PFSK-1 (cell line): ENCODE measurements at regions not wholly inside any gene's neighbourhood (a gene's known extent, or its start where the extent isn't known, plus 50 kb on each side); places are given as distances from the start of the nearest gene placed in this dataset.

Source experiments
- FOXP2 ChIP-seq: optimal IDR thresholded peaks from 2 replicates; pipeline ENCODE3; 2011; ENCODE audit warnings: borderline replicate concordance, control low read depth, inconsistent platforms; ENCODE audit not compliant: insufficient read depth; ENCODE audit errors: extremely low read length, extremely low read depth
- POLR2AphosphoS5 ChIP-seq: IDR thresholded peaks from 2 replicates; pipeline ENCODE4 v1.6.1; 2012; ENCODE audit warnings: low read depth, mild to moderate bottlenecking, control low read depth, low read length, moderate library complexity
- REST ChIP-seq, 2 experiments: IDR thresholded peaks; 2 replicates each; pipeline versions ENCODE4 v1.6.1 to v1.8.0; 2011 to 2012; ENCODE audit warnings: low read depth in 2 of 2, low read length in 2 of 2, control low read depth in 1 of 2, inconsistent platforms in 1 of 2, mild to moderate bottlenecking in 1 of 2, moderate library complexity in 1 of 2; ENCODE audit not compliant: insufficient read depth in 1 of 2
- SIN3A ChIP-seq: IDR thresholded peaks from 2 replicates; pipeline ENCODE4 v1.6.1; 2012; ENCODE audit warnings: mild to moderate bottlenecking, low read length, moderate library complexity, borderline replicate concordance; ENCODE audit not compliant: insufficient read depth
- TAF1 ChIP-seq: IDR thresholded peaks from 2 replicates; pipeline ENCODE4 v1.6.1; 2012; ENCODE audit warnings: low read length, control low read depth, borderline replicate concordance; ENCODE audit not compliant: insufficient read depth

- no peak for TF ChIP-seq POLR2AphosphoS5
- no peak for TF ChIP-seq REST (IDR thresholded peaks at IDR 0.05; ENCODE audit: insufficient read depth in 1 of 2, low read depth in 2 of 2, low read length in 2 of 2)
- TF ChIP-seq SIN3A: no peak
- TF ChIP-seq FOXP2: no peak
- no peak for TF ChIP-seq TAF1
Observed at GRCh38 chr13:99027661-99028425, 50.0 kb upstream of the DOCK9 start.

GRCh38 chr13:99028890-99029289, 51.0 kb upstream of the DOCK9 start:
- TF ChIP-seq TAF1: no peak

- TF ChIP-seq FOXP2 (no peak), TAF1 (no peak), REST (IDR thresholded peaks at IDR 0.05; ENCODE audit: insufficient read depth in 1 of 2, low read depth in 2 of 2, low read length in 2 of 2) (no peak), SIN3A (no peak), POLR2AphosphoS5 (no peak)
Observed at GRCh38 chr13:99029576-99029975, 51.7 kb upstream of the DOCK9 start.

- TF ChIP-seq SIN3A (no peak), FOXP2 (no peak), POLR2AphosphoS5 (no peak), TAF1 (no peak), REST (IDR thresholded peaks at IDR 0.05; ENCODE audit: insufficient read depth in 1 of 2, low read depth in 2 of 2, low read length in 2 of 2) (no peak)
Observed at GRCh38 chr13:99030326-99030725, 52.5 kb upstream of the DOCK9 start.

GRCh38 chr13:99031832-99032231, 54.0 kb upstream of the DOCK9 start:
- TF ChIP-seq TAF1: no peak
- no peak for TF ChIP-seq POLR2AphosphoS5
- no peak for TF ChIP-seq SIN3A
- no peak for TF ChIP-seq REST (IDR thresholded peaks at IDR 0.05; ENCODE audit: insufficient read depth in 1 of 2, low read depth in 2 of 2, low read length in 2 of 2)
- TF ChIP-seq FOXP2: no peak
